Liver (tissue), 3 donors: ENCODE measurements at regions not wholly inside any gene's neighbourhood (a gene's known extent, or its start where the extent isn't known, plus 50 kb on each side); places are given as distances from the start of the nearest gene placed in this dataset.

ENCODE experiments used
- TAF1 ChIP-seq: conservative IDR thresholded peaks from 2 replicates; pipeline ENCODE4 v1.6.1; 2016; ENCODE audit warnings: antibody characterized with exemption, mild to moderate bottlenecking
- TF ChIP-seq, protein P1 (sequence below): fragments of 150-350 bp; IDR thresholded peaks from 2 replicates; pipeline ENCODE4 v1.5.1; 2017; ENCODE audit warnings: improper control_type of control experiment, low read depth, low read length; ENCODE audit not compliant: missing input control
- donor health status: healthy.
- donor health status: healthy.

DNA sequence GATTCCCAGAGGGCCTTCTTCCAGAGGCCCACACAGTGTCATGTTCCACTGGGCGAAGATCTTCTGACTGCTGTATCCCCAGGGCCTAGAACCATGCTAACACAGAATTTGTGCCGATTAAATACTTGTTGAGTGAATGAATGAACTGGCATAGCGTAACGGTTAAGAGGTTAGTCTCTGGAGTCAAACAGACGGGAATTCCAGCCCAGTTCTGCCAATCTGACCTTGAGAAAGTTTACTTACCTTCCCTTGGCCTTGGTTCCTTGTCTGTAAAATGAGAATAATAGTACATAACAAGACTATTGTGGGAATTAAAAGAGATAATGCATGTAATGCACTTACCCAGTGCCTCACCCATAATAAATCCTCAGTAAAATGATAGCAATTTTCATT lies 58.3 kb upstream of the PLAC1 start:
- TF ChIP-seq, protein P1, sequence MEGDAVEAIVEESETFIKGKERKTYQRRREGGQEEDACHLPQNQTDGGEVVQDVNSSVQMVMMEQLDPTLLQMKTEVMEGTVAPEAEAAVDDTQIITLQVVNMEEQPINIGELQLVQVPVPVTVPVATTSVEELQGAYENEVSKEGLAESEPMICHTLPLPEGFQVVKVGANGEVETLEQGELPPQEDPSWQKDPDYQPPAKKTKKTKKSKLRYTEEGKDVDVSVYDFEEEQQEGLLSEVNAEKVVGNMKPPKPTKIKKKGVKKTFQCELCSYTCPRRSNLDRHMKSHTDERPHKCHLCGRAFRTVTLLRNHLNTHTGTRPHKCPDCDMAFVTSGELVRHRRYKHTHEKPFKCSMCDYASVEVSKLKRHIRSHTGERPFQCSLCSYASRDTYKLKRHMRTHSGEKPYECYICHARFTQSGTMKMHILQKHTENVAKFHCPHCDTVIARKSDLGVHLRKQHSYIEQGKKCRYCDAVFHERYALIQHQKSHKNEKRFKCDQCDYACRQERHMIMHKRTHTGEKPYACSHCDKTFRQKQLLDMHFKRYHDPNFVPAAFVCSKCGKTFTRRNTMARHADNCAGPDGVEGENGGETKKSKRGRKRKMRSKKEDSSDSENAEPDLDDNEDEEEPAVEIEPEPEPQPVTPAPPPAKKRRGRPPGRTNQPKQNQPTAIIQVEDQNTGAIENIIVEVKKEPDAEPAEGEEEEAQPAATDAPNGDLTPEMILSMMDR, result no peak
- TF ChIP-seq TAF1, result no peak
